Fibroblast of lung (primary cell): ENCODE measurements at regions not wholly inside any gene's neighbourhood (a gene's known extent, or its start where the extent isn't known, plus 50 kb on each side); places are given as distances from the start of the nearest gene placed in this dataset.

ENCODE experiments used
- CTCF ChIP-seq, 2 donors: IDR thresholded peaks in 1 of 2; conservative IDR thresholded peaks in 1 of 2; 1 replicate in 1 of 2; 2 replicates in 1 of 2; pipeline ENCODE4 v1.5.1; 2011 to 2012; ENCODE audit warnings: low read length in 2 of 2, control low read depth in 1 of 2, inconsistent platforms in 1 of 2, low read depth in 1 of 2, mild to moderate bottlenecking in 1 of 2
- EZH2 ChIP-seq: IDR thresholded peaks from 2 replicates; pipeline ENCODE4 v1.5.1; 2012; ENCODE audit warnings: low read length, control low read depth, mild to moderate bottlenecking; ENCODE audit errors: missing control alignments

- TF ChIP-seq CTCF (conservative IDR thresholded peaks at IDR 0.05 in 1 of 2, IDR thresholded peaks at IDR 0.05 in 1 of 2; ENCODE audit: low read depth in 1 of 2, low read length in 2 of 2) (no peak), EZH2 (no peak)
These were observed 1597.8 kb downstream of the PLA2G4A start for GRCh38 chr1:188426561-188426960.
